GM12873 (cell line): ENCODE measurements at regions not wholly inside any gene's neighbourhood (a gene's known extent, or its start where the extent isn't known, plus 50 kb on each side); places are given as distances from the start of the nearest gene placed in this dataset.

ENCODE experiments used
- CTCF ChIP-seq: IDR thresholded peaks from 2 replicates; pipeline ENCODE4 v1.5.1; 2012; ENCODE audit warnings: low read depth, mild to moderate bottlenecking, moderate library complexity, low read length, control low read depth; ENCODE audit not compliant: insufficient read depth; ENCODE audit errors: missing control alignments

DNA sequence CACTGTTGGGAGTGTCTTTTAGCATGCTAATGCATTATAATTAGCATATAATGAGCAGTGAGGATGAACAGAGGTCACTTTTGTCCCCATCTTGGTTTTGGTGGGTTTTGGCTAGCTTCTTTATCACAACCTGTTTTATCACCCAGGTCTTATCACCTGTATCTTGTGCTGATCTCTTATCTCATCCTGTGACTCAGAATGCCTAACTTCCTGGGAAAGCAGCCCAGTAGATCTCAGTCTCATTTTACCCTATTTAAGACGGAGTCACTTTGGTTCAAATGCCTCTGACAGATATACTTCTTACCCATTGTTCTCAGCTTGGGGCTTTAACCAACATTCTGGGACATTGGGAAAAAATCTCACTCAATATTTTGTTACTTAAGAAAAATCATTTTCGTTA is 348.7 kb downstream of the PBX1 start:
- TF ChIP-seq CTCF, result no peak

DNA sequence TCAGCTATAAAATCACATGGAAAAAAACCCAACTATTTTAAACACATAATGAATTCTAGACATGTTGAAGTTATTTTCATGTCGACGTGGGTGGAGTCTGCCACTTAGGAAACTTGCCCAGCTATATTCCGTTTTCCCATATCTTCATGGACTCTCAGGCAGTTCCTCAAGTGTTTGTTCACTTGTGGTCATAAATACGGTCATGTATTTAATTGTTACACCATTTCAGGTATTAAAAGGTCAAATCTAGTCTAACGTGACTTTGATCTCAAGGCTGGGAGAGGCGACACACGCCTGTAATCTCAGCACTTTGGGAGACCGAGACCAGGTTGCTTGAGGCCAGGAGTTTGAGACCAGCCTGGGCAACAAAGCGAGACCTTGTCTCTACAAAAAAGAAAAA is 346.9 kb downstream of the PBX1 start:
- no peak for TF ChIP-seq CTCF

GRCh38 chr1:164902491-164902890 is 343.5 kb downstream of the PBX1 start:
- no peak for TF ChIP-seq CTCF
